HFFc6 (cell line): ENCODE measurements at regions not wholly inside any gene's neighbourhood (a gene's known extent, or its start where the extent isn't known, plus 50 kb on each side); places are given as distances from the start of the nearest gene placed in this dataset.

Experiments used
- DNase-seq: peaks from one replicate; pipeline ENCODE4 v3.0.0-alpha.2; 2018
- H3K27ac Mint-ChIP-seq: 2 replicates; pipeline ENCODE4 v1.8.0; 2020; ENCODE audit warnings: mild to moderate bottlenecking, mixed read lengths
- H3K27me3 Mint-ChIP-seq: 2 replicates; pipeline ENCODE4 v1.8.0; 2021; ENCODE audit warnings: mild to moderate bottlenecking, moderate library complexity, mixed read lengths; ENCODE audit not compliant: insufficient read depth
- H3K36me3 Mint-ChIP-seq: 2 replicates; pipeline ENCODE4 v1.8.0; 2021; ENCODE audit warnings: low read depth, mixed read lengths
- H3K4me1 Mint-ChIP-seq: 2 replicates; pipeline ENCODE4 v1.8.0; 2020; ENCODE audit warnings: low read depth, mixed read lengths
- H3K4me3 Mint-ChIP-seq: 2 replicates; pipeline ENCODE4 v1.8.0; 2020; ENCODE audit warnings: mild to moderate bottlenecking, moderate library complexity, mixed read lengths
- H3K9me3 Mint-ChIP-seq: 2 replicates; pipeline ENCODE4 v1.8.0; 2020; ENCODE audit warnings: mild to moderate bottlenecking, mixed read lengths
- TF ChIP-seq, protein P1 (sequence below): fragments of 200-600 bp; sonication (generic); IDR thresholded peaks from 2 replicates; pipeline ENCODE4 v1.5.0; 2021; ENCODE audit warnings: antibody characterized with exemption, mild to moderate bottlenecking

DNA sequence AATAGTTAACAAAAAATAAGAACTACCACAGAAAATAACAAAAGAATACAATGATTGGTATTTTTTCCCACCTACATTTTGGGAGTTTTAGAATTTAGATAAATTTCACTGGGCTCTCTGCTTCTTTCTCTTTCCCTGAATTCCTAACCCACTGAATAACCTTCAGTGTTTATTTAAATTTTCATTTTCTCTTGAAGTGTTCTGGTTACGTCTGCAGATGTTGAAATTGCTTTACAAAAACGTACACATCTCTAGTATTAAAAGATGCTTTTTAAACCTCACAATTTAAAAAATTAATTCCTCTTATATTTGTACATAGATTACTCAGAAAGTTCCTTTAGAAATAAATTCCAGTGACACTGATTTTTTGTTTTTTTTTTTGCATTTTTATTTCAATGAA lies 158.7 kb upstream of the TUT7 start:
- H3K4me1 Mint-ChIP-seq, result peaks cover 10% of the 10 kb centered on the region; the same call in 1 of the 2 replicates
- H3K27me3 Mint-ChIP-seq, result no peaks in the 10 kb centered on the region; the same call in 1 of the 2 replicates
- no peaks in the 10 kb centered on the region for H3K36me3 Mint-ChIP-seq
- TF ChIP-seq, protein P1, sequence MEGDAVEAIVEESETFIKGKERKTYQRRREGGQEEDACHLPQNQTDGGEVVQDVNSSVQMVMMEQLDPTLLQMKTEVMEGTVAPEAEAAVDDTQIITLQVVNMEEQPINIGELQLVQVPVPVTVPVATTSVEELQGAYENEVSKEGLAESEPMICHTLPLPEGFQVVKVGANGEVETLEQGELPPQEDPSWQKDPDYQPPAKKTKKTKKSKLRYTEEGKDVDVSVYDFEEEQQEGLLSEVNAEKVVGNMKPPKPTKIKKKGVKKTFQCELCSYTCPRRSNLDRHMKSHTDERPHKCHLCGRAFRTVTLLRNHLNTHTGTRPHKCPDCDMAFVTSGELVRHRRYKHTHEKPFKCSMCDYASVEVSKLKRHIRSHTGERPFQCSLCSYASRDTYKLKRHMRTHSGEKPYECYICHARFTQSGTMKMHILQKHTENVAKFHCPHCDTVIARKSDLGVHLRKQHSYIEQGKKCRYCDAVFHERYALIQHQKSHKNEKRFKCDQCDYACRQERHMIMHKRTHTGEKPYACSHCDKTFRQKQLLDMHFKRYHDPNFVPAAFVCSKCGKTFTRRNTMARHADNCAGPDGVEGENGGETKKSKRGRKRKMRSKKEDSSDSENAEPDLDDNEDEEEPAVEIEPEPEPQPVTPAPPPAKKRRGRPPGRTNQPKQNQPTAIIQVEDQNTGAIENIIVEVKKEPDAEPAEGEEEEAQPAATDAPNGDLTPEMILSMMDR, result no peak
- H3K27ac Mint-ChIP-seq, result no peak overlapping the region
- no peaks in the 10 kb centered on the region for H3K9me3 Mint-ChIP-seq
- no peak for DNase-seq
- H3K4me3 Mint-ChIP-seq, result no peak overlapping the region

DNA sequence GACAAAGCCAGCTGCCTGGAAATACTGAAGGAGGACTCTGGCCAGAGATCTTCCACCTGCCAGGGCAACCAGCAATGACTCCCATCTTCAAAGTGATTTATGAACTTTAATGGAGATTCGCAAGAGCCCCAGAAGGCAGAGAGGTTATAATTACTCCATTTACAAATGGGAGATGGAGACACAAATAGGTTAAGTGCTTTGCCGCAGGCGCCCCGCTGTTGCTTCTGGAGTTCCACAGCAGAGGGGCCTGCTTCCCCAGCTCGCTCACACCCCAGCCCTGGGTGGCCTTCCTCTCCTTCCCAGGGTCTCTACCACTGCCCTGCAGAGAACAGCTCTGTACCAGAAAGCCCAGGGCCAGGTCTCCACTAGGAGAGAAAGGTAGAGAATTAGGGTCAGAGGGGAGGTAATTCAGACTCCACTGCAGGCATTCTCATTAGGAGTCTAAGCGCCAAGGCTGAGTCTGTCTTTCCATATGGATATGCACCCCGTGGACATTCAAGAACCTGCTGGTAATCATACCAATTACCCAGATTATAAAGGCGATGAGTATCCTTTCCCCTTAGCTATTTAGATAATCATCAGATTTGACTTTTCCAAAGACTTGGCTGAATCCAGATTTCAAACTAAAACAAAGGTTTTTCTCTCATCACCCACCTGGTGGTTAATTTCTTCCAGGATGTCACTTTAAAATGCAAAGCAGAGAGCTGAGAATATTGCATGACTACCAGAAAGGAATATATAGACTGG lies 157.6 kb upstream of the TUT7 start:
- no peak overlapping the region for H3K4me3 Mint-ChIP-seq
- no peaks in the 10 kb centered on the region for H3K36me3 Mint-ChIP-seq
- DNase-seq, result no peak
- no peak overlapping the region for H3K27ac Mint-ChIP-seq
- H3K9me3 Mint-ChIP-seq, result no peaks in the 10 kb centered on the region
- no peaks in the 10 kb centered on the region; the same call in 1 of the 2 replicates for H3K27me3 Mint-ChIP-seq
- TF ChIP-seq, protein P1, result no peak
- peaks cover 10% of the 10 kb centered on the region; the same call in 1 of the 2 replicates for H3K4me1 Mint-ChIP-seq

DNA sequence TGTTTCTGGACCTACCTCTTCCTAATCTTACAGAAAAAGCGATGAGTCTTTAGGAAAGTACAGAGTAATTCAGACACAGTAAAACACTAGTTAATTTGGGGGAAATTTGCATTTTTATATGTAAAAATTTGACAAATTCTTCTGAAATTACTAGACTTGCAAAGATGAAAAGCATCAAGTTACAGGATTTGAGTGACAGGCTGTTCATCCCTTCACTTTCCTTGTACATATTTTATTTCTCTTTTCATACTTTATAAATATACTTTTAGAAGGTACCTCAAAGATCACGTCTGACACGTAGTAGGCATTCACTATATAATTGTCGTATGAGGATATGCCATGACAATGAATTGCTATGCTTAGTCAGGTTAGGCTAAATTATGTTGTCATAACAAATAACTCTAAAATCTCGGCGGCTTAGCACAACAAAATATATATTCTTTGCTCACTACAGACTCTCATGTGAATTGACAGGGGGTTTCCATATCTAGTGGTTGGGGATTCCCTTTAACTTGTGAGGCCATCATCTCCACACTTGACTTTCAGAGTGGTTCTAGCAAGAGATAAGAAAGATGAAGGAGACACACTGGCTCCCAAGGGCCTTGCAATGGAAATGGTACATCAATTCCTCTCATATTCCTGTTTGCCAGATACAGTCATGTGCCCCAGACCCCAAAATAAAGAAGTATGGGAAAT lies 154.1 kb upstream of the TUT7 start:
- DNase-seq, result no peak
- Mint-ChIP-seq H3K27ac (no peak overlapping the region), H3K9me3 (no peaks in the 10 kb centered on the region), H3K4me3 (no peak overlapping the region), H3K36me3 (no peaks in the 10 kb centered on the region), H3K27me3 (no peaks in the 10 kb centered on the region), H3K4me1 (peaks cover 8% of the 10 kb centered on the region; the same call in 1 of the 2 replicates)
- TF ChIP-seq, protein P1, result no peak

DNA sequence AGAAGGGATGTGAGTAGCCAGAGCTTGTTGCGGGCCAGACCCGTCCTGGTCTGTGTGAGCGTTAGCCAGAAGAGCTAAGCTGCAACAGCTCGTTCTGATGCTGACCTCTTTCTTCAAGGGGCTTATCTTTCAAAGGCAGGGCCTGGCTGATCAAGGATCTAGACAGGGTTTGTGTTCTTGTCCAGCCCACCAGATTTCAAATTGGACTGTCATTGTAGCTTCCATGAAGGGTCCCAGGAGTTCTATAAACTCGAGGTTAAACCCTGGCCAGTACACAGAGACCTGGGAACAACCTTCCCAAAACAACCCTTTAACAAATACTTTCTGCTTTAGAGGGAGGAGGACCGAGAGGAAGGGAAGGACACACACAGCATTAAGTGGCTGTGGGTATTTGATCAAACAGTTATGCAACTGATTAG lies 153.0 kb upstream of the TUT7 start:
- no peak overlapping the region for H3K27ac Mint-ChIP-seq

DNA sequence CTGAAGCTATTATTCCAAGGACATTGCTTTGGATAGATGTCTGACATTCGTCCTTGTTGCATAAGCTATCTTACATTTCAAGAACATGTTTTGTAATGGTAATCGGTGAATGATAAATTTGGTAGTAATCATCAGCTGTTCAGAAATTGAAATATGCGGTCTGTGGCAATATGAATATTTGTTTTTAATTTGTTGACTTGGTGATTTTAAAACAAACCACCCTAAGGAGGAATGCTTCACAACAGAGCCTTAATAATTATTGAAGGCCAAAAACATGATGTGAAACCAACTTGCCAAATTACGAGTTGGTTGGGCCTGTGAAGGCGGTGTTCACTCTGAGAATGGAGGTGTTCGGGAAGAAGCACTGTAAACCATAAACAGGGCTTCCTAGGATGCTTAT lies 149.7 kb upstream of the TUT7 start:
- DNase-seq, result no peak
- H3K4me1 Mint-ChIP-seq, result peaks cover 32% of the 10 kb centered on the region
- no peaks in the 10 kb centered on the region for H3K36me3 Mint-ChIP-seq
- H3K4me3 Mint-ChIP-seq, result no peak overlapping the region
- H3K9me3 Mint-ChIP-seq, result no peaks in the 10 kb centered on the region
- H3K27me3 Mint-ChIP-seq, result no peaks in the 10 kb centered on the region
- H3K27ac Mint-ChIP-seq, result no peak overlapping the region
- TF ChIP-seq, protein P1, result no peak

More for the DNA sequence above, 153.0 kb upstream of the TUT7 start:
- Mint-ChIP-seq H3K4me1 (peaks cover 5% of the 10 kb centered on the region; the same call in 1 of the 2 replicates), H3K27me3 (no peaks in the 10 kb centered on the region), H3K9me3 (no peaks in the 10 kb centered on the region), H3K36me3 (no peaks in the 10 kb centered on the region), H3K4me3 (no peak overlapping the region)
- no peak for DNase-seq
- TF ChIP-seq, protein P1, result no peak
